ENCODE measurements at regions not wholly inside any gene's neighbourhood (a gene's known extent, or its start where the extent isn't known, plus 50 kb on each side); places are given as distances from the start of the nearest gene placed in this dataset.

DNA sequence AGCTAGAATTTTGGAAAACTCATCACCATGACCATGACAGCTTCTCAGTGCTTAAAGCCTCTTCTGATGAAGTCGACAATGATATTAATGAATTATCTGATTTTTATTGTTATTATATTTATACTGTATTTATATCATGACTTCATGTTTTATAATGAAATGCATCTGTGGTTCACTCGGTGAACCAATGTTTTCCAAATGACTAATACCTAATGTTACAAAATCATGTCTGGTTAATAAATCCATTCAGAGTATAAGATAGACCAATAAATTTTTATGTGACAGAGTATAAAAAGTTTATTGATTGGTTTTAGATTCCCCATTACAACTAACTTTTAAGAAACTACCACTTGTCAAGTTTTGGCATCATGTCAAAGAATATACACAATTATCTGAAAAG, 416.5 kb downstream of the MLLT3 start:
- Histone ChIP-seq H3K9me3 (ENCODE audit: low read length) (no peaks in the 10 kb centered on the region), H3K4me3 (ENCODE audit: low read depth, low read length, poor library complexity, severe bottlenecking) (no peak overlapping the region), H3K9me2 (ENCODE audit: insufficient read depth, low read length) (no peaks in the 10 kb centered on the region), H3K27ac (ENCODE audit: low read depth, low read length, poor library complexity, severe bottlenecking) (no peak overlapping the region), H4K20me1 (ENCODE audit: insufficient read depth, low read length) (no peaks in the 10 kb centered on the region), H2AFZ (ENCODE audit: low read length) (no peak overlapping the region), H3K79me2 (ENCODE audit: insufficient read depth, low read depth, low read length) (no peaks in the 10 kb centered on the region), H3K36me3 (ENCODE audit: insufficient read depth, low read length) (no peaks in the 10 kb centered on the region), H3K4me2 (ENCODE audit: low read length) (no peak overlapping the region), H3K4me1 (ENCODE audit: insufficient read depth, low read length, poor library complexity, severe bottlenecking) (no peaks in the 10 kb centered on the region)
- intact Hi-C loops (cut with micrococcal nuclease; ENCODE audit: unreplicated experiment), result no loop called here
- no TSS peak for BruUV-seq (replicated peaks)
- TF ChIP-seq EZH2phosphoT487 (IDR thresholded peaks at IDR 0.05; ENCODE audit: borderline replicate concordance, low read depth, low read length), result no peak
- TF ChIP-seq, protein P1, sequence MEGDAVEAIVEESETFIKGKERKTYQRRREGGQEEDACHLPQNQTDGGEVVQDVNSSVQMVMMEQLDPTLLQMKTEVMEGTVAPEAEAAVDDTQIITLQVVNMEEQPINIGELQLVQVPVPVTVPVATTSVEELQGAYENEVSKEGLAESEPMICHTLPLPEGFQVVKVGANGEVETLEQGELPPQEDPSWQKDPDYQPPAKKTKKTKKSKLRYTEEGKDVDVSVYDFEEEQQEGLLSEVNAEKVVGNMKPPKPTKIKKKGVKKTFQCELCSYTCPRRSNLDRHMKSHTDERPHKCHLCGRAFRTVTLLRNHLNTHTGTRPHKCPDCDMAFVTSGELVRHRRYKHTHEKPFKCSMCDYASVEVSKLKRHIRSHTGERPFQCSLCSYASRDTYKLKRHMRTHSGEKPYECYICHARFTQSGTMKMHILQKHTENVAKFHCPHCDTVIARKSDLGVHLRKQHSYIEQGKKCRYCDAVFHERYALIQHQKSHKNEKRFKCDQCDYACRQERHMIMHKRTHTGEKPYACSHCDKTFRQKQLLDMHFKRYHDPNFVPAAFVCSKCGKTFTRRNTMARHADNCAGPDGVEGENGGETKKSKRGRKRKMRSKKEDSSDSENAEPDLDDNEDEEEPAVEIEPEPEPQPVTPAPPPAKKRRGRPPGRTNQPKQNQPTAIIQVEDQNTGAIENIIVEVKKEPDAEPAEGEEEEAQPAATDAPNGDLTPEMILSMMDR (conservative IDR thresholded peaks at IDR 0.05; ENCODE audit: low read length), result no peak
- CTCF ChIA-PET (ENCODE audit: unreplicated experiment), result no interaction called here
- no peak for DNase-seq (ENCODE audit: low spot score)
- POLR2A ChIA-PET, result interaction anchor here (0.6 kb wide), 1 partner anchor 124 kb away, joined by 3 read pairs; no protein-coding TSS in a partner anchor

DNA sequence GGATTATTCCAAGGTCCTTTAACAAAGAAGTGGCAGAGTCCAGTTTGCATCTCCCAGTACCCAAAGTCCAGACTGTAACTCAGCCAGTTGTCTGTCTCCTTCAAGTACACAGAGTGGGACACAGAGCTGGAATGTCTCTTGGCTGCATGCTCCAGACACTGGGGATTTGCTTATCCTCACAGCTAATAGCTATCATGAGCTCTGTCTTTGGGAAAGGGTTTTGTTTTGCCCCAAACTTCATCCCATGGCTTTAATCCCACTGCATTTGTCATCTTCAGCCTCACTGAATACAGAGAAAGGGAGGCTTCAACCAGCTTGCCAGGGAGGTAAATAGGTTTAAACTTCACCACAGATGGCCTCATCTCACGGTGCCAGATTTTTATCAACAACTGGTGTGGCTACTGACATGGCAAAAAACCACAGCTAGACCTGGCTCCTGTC, 412.2 kb upstream of the SLC24A2 start:
- CTCF ChIA-PET (ENCODE audit: unreplicated experiment), result no interaction called here
- H3K4me1 ChIP-seq (ENCODE audit: insufficient read depth, low read length, poor library complexity, severe bottlenecking), result peaks cover 10% of the 10 kb centered on the region
- no peaks in the 10 kb centered on the region for H4K20me1 ChIP-seq (ENCODE audit: insufficient read depth, low read length)
- no peak for DNase-seq (ENCODE audit: low spot score)
- POLR2A ChIA-PET, result interaction anchor here (1.9 kb wide), 1 partner anchor 8 kb away, joined by 6 read pairs; no protein-coding TSS in a partner anchor
- no peak overlapping the region for H3K27ac ChIP-seq (ENCODE audit: low read depth, low read length, poor library complexity, severe bottlenecking)
- no peaks in the 10 kb centered on the region for H3K36me3 ChIP-seq (ENCODE audit: insufficient read depth, low read length)
- H3K9me3 ChIP-seq (ENCODE audit: low read length), result no peaks in the 10 kb centered on the region
- BruUV-seq (replicated peaks), result no TSS peak
- intact Hi-C loops (cut with micrococcal nuclease; ENCODE audit: unreplicated experiment), result no loop called here
- H3K4me3 ChIP-seq (ENCODE audit: low read depth, low read length, poor library complexity, severe bottlenecking), result no peak overlapping the region
- H3K9me2 ChIP-seq (ENCODE audit: insufficient read depth, low read length), result no peaks in the 10 kb centered on the region
- no peak overlapping the region for H3K4me2 ChIP-seq (ENCODE audit: low read length)
- no peak overlapping the region for H2AFZ ChIP-seq (ENCODE audit: low read length)
- H3K79me2 ChIP-seq (ENCODE audit: insufficient read depth, low read depth, low read length), result no peaks in the 10 kb centered on the region
- TF ChIP-seq, protein P1 (conservative IDR thresholded peaks at IDR 0.05; ENCODE audit: low read length), result no peak
- TF ChIP-seq EZH2phosphoT487 (IDR thresholded peaks at IDR 0.05; ENCODE audit: borderline replicate concordance, low read depth, low read length), result no peak

DNA sequence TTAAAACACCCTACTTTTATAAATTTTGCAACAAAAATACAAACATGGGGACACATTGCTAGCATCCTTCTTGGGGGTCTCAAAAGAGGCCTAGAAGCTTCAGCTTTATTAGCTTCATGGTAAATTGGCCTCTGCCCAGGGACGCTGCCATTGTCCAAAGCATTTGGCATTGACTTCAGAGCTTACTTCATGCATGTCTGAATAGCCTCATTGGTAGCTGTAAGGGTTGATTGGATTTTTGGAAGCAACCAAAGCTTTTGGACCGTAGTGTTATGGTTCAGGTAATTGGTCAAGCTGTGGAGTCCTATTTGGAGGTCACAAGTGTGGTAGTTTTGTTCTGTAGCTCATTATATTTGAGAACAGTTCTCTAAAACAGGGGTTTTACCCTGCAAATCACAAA, 411.7 kb upstream of the SLC24A2 start:
- Histone ChIP-seq H3K4me2 (ENCODE audit: low read length) (no peak overlapping the region), H4K20me1 (ENCODE audit: insufficient read depth, low read length) (no peaks in the 10 kb centered on the region), H3K9me3 (ENCODE audit: low read length) (no peaks in the 10 kb centered on the region), H3K79me2 (ENCODE audit: insufficient read depth, low read depth, low read length) (no peaks in the 10 kb centered on the region), H3K9me2 (ENCODE audit: insufficient read depth, low read length) (no peaks in the 10 kb centered on the region), H3K27ac (ENCODE audit: low read depth, low read length, poor library complexity, severe bottlenecking) (no peak overlapping the region), H2AFZ (ENCODE audit: low read length) (no peak overlapping the region), H3K36me3 (ENCODE audit: insufficient read depth, low read length) (no peaks in the 10 kb centered on the region), H3K4me3 (ENCODE audit: low read depth, low read length, poor library complexity, severe bottlenecking) (no peak overlapping the region), H3K4me1 (ENCODE audit: insufficient read depth, low read length, poor library complexity, severe bottlenecking) (peaks cover 10% of the 10 kb centered on the region)
- intact Hi-C loops (cut with micrococcal nuclease; ENCODE audit: unreplicated experiment), result no loop called here
- POLR2A ChIA-PET, result interaction anchor here (1.9 kb wide), 1 partner anchor 9 kb away, joined by 6 read pairs; no protein-coding TSS in a partner anchor
- TF ChIP-seq EZH2phosphoT487 (IDR thresholded peaks at IDR 0.05; ENCODE audit: borderline replicate concordance, low read depth, low read length), result no peak
- TF ChIP-seq, protein P1 (conservative IDR thresholded peaks at IDR 0.05; ENCODE audit: low read length), result no peak
- CTCF ChIA-PET (ENCODE audit: unreplicated experiment), result no interaction called here
- no peak for DNase-seq (ENCODE audit: low spot score)
- BruUV-seq (replicated peaks), result no TSS peak

Measured in OCI-LY7 (cell line).